Nephron progenitor cell (in vitro differentiated cells): ENCODE measurements at regions not wholly inside any gene's neighbourhood (a gene's known extent, or its start where the extent isn't known, plus 50 kb on each side); places are given as distances from the start of the nearest gene placed in this dataset.
"Not testable (repeated sequence)": the region's sequence is repeated elsewhere in the genome, so short reads cannot be mapped to it uniquely, and the experiment has no call there.

ENCODE experiments used
- DNase-seq: peaks from one replicate; pipeline ENCODE4 v3.0.0; 2021
- H3K27ac Mint-ChIP-seq: 2 replicates; pipeline ENCODE4 v1.8.0; 2021; ENCODE audit warnings: mild to moderate bottlenecking, moderate library complexity, mixed read lengths
- H3K27me3 Mint-ChIP-seq: 2 replicates; pipeline ENCODE4 v1.8.0; 2021; ENCODE audit warnings: mild to moderate bottlenecking, low read depth, mixed read lengths; ENCODE audit not compliant: poor library complexity
- H3K36me3 Mint-ChIP-seq: 2 replicates; pipeline ENCODE4 v1.8.0; 2021; ENCODE audit warnings: low read depth, mixed read lengths
- H3K4me1 Mint-ChIP-seq: 2 replicates; pipeline ENCODE4 v1.8.0; 2021; ENCODE audit warnings: mixed read lengths
- H3K4me3 Mint-ChIP-seq: 2 replicates; pipeline ENCODE4 v1.8.0; 2021; ENCODE audit warnings: mild to moderate bottlenecking, moderate library complexity, mixed read lengths
- H3K9me3 Mint-ChIP-seq: 2 replicates; pipeline ENCODE4 v1.8.0; 2021; ENCODE audit warnings: mild to moderate bottlenecking, moderate library complexity, mixed read lengths
- TF ChIP-seq, protein P1 (sequence below): fragments of 200-600 bp; sonication (generic); IDR thresholded peaks from 2 replicates; pipeline ENCODE4 v1.5.0; 2021; ENCODE audit warnings: antibody characterized with exemption

DNA sequence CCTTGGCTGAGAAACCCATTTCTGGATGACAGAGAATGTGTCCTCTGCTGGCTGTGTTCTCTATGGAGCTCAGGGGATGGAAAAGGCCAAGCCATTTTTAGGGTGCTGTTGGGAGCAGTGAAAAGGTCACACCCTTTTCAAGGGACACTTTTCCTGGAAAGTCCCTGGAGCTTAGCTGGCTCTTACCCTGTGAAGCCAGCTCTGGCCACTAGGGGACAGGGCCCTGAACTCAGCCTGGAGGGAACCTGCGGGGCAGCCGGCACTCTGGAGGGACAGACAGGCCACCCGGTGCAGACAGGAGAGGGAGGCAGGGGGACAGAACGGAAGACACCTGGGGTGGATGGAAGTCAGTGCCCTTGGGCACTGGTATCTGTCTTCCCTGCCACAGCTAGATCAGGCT is 95.3 kb upstream of the ZSCAN2 start:
- not testable (repeated sequence) for DNase-seq, H3K9me3 Mint-ChIP-seq, H3K27me3 Mint-ChIP-seq, H3K4me3 Mint-ChIP-seq, H3K4me1 Mint-ChIP-seq, H3K27ac Mint-ChIP-seq, H3K36me3 Mint-ChIP-seq
- TF ChIP-seq, protein P1, sequence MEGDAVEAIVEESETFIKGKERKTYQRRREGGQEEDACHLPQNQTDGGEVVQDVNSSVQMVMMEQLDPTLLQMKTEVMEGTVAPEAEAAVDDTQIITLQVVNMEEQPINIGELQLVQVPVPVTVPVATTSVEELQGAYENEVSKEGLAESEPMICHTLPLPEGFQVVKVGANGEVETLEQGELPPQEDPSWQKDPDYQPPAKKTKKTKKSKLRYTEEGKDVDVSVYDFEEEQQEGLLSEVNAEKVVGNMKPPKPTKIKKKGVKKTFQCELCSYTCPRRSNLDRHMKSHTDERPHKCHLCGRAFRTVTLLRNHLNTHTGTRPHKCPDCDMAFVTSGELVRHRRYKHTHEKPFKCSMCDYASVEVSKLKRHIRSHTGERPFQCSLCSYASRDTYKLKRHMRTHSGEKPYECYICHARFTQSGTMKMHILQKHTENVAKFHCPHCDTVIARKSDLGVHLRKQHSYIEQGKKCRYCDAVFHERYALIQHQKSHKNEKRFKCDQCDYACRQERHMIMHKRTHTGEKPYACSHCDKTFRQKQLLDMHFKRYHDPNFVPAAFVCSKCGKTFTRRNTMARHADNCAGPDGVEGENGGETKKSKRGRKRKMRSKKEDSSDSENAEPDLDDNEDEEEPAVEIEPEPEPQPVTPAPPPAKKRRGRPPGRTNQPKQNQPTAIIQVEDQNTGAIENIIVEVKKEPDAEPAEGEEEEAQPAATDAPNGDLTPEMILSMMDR = peak; percentile 20

- not testable (repeated sequence) for H3K4me1 Mint-ChIP-seq, H3K36me3 Mint-ChIP-seq, H3K27me3 Mint-ChIP-seq, H3K9me3 Mint-ChIP-seq, H3K27ac Mint-ChIP-seq, H3K4me3 Mint-ChIP-seq, DNase-seq
Observed at GRCh38 chr15:84512324-84512723, 88.5 kb upstream of the ZSCAN2 start.

- peak; percentile 43 for DNase-seq
- not testable (repeated sequence) for H3K36me3 Mint-ChIP-seq, H3K4me3 Mint-ChIP-seq, H3K4me1 Mint-ChIP-seq, H3K27ac Mint-ChIP-seq, H3K9me3 Mint-ChIP-seq, H3K27me3 Mint-ChIP-seq
Observed at GRCh38 chr15:84516773-84517172, 84.0 kb upstream of the ZSCAN2 start.

- not testable (repeated sequence) for DNase-seq, H3K9me3 Mint-ChIP-seq, H3K4me3 Mint-ChIP-seq, H3K27ac Mint-ChIP-seq, H3K27me3 Mint-ChIP-seq, H3K4me1 Mint-ChIP-seq, H3K36me3 Mint-ChIP-seq
Observed at GRCh38 chr15:84525491-84526344, 75.1 kb upstream of the ZSCAN2 start.

DNA sequence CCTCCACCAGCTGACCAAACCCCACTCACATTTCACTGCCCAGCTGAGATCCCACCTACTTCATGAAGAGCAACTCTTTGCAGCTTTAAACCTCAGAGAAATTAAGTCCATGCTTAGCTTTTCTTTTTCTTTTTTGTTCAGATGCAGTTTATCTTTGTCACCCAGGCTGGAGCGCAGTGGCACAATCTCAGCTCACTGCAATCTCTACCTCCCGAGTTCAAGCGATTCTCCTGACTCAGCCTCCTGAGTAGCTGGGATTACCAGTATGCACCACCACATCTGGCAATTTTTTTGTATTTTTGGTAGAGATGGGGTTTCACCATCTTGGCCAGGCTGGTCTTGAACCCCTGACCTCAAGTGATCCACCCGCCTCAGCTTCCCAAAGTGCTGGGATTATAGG is 70.1 kb upstream of the ZSCAN2 start:
- not testable (repeated sequence) for H3K27ac Mint-ChIP-seq, H3K9me3 Mint-ChIP-seq, H3K36me3 Mint-ChIP-seq, H3K4me1 Mint-ChIP-seq, H3K4me3 Mint-ChIP-seq, H3K27me3 Mint-ChIP-seq, DNase-seq

- H3K9me3 Mint-ChIP-seq, H3K4me3 Mint-ChIP-seq, H3K4me1 Mint-ChIP-seq, DNase-seq, H3K36me3 Mint-ChIP-seq, H3K27me3 Mint-ChIP-seq, H3K27ac Mint-ChIP-seq: not testable (repeated sequence)
Observed at GRCh38 chr15:84531223-84531622, 69.6 kb upstream of the ZSCAN2 start.

GRCh38 chr15:84531709-84532367 is 69.0 kb upstream of the ZSCAN2 start:
- H3K27ac Mint-ChIP-seq, DNase-seq, H3K36me3 Mint-ChIP-seq, H3K4me1 Mint-ChIP-seq, H3K4me3 Mint-ChIP-seq, H3K9me3 Mint-ChIP-seq, H3K27me3 Mint-ChIP-seq: not testable (repeated sequence)

DNA sequence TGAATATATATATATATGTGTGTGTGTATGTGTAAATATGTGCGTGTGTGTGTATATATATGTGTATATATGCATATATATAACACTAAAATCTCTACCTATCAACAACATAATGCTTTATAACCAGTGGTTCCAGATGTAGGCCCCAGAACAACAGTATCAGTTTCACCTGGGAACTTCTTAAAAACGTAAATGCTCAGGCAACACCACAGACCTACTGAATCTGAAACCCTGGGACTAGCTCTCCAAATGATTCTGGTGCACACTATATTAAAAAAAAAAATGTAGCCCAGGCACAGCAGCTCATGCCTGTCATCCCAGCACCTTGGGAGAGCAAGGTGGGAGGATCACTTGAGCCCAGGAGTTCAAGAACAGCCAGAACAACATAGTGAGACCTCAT is 67.1 kb upstream of the ZSCAN2 start:
- DNase-seq, H3K4me1 Mint-ChIP-seq, H3K36me3 Mint-ChIP-seq, H3K4me3 Mint-ChIP-seq, H3K9me3 Mint-ChIP-seq, H3K27ac Mint-ChIP-seq, H3K27me3 Mint-ChIP-seq: not testable (repeated sequence)

- DNase-seq, H3K27me3 Mint-ChIP-seq, H3K27ac Mint-ChIP-seq, H3K4me1 Mint-ChIP-seq, H3K9me3 Mint-ChIP-seq, H3K4me3 Mint-ChIP-seq, H3K36me3 Mint-ChIP-seq: not testable (repeated sequence)
Observed at GRCh38 chr15:84534561-84535235, 66.1 kb upstream of the ZSCAN2 start.

DNA sequence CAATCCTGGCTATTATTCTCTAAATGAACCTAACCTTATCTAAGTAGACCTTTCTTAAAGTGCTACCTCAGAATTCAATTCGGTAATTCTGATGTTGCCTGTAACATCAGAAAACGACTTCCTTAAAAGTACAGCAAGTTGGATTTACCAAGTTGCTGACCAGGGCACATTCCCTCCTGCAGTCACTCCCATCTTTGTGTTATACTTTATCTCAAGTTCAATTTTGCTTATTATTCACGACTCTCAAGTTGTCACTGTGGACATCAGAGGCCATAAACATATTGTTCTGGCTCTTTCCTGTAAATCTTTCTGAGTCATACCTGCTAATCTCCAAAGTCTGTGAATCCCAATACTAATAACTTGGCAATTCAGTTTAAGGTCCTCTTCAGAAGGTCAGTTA is 64.6 kb upstream of the ZSCAN2 start:
- H3K36me3 Mint-ChIP-seq, H3K9me3 Mint-ChIP-seq, H3K4me1 Mint-ChIP-seq, DNase-seq, H3K27ac Mint-ChIP-seq, H3K4me3 Mint-ChIP-seq, H3K27me3 Mint-ChIP-seq: not testable (repeated sequence)

DNA sequence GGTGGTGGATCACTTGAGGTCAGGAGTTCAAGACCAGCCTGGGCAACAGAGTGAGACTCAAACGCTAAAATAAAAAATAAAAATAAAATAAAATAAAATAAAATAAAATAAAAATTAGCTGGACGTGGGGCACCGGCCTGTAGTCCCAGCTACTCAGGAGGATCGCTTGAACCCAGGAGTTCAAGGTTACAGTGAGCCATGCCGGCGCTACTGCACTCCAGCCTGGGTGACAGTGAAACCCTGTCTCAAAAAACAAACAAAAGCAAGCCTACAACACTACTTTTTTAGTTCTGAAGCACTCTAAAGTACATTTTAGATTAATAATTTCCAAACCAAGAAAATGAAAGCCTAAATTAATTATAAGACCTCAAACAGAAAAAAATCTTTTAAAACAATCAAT is 56.2 kb upstream of the ZSCAN2 start:
- not testable (repeated sequence) for H3K4me3 Mint-ChIP-seq, DNase-seq, H3K4me1 Mint-ChIP-seq, H3K9me3 Mint-ChIP-seq, H3K27me3 Mint-ChIP-seq, H3K27ac Mint-ChIP-seq
- peaks cover 16% of the 10 kb centered on the region for H3K36me3 Mint-ChIP-seq

DNA sequence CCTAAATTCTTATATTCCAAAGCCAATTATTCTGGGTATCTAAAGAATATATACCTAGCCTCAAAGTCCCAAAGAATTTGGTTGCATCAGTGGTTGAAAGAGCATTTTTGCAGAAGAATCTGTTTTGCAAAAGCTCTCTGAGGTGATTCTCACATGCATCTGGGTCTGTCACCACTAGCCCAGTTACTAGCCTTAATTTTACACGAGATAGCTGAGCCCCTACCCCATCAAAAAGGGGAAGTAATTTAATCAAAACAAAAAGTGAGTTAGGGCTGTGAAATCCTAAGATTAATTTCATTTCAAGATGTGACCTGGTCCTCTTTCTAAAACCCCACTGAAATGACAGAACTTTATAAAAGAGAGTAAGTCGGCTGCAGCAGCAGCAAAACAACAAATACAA is 53.7 kb upstream of the ZSCAN2 start:
- not testable (repeated sequence) for H3K9me3 Mint-ChIP-seq, H3K27me3 Mint-ChIP-seq, H3K4me3 Mint-ChIP-seq, DNase-seq, H3K27ac Mint-ChIP-seq, H3K4me1 Mint-ChIP-seq
- peaks cover 12% of the 10 kb centered on the region for H3K36me3 Mint-ChIP-seq

- DNase-seq, H3K4me3 Mint-ChIP-seq, H3K9me3 Mint-ChIP-seq, H3K4me1 Mint-ChIP-seq, H3K27me3 Mint-ChIP-seq, H3K27ac Mint-ChIP-seq: not testable (repeated sequence)
- H3K36me3 Mint-ChIP-seq = peaks cover 11% of the 10 kb centered on the region
Observed at GRCh38 chr15:84550503-84550902, 50.3 kb upstream of the ZSCAN2 start.
